Endothelial cell (in vitro differentiated cells): ENCODE measurements at regions not wholly inside any gene's neighbourhood (a gene's known extent, or its start where the extent isn't known, plus 50 kb on each side); places are given as distances from the start of the nearest gene placed in this dataset.

ENCODE experiments used
- DNase-seq: peaks from one replicate; pipeline ENCODE4 v3.0.0; 2021; ENCODE audit warnings: low spot score
- H3K27ac Mint-ChIP-seq: one replicate; pipeline ENCODE4 v1.8.0; 2021; ENCODE audit warnings: mixed read lengths, inconsistent platforms; ENCODE audit not compliant: unreplicated experiment
- H3K27me3 Mint-ChIP-seq: one replicate; pipeline ENCODE4 v1.8.0; 2021; ENCODE audit warnings: mild to moderate bottlenecking, moderate library complexity, mixed read lengths, inconsistent platforms; ENCODE audit not compliant: unreplicated experiment
- H3K36me3 Mint-ChIP-seq: one replicate; pipeline ENCODE4 v1.8.0; 2021; ENCODE audit warnings: mild to moderate bottlenecking, low read depth, mixed read lengths, inconsistent platforms; ENCODE audit not compliant: unreplicated experiment
- H3K4me1 Mint-ChIP-seq: one replicate; pipeline ENCODE4 v1.8.0; 2021; ENCODE audit warnings: mild to moderate bottlenecking, mixed read lengths, inconsistent platforms; ENCODE audit not compliant: unreplicated experiment
- H3K4me3 Mint-ChIP-seq: one replicate; pipeline ENCODE4 v1.8.0; 2021; ENCODE audit warnings: mild to moderate bottlenecking, mixed read lengths, inconsistent platforms; ENCODE audit not compliant: unreplicated experiment
- H3K9me3 Mint-ChIP-seq: one replicate; pipeline ENCODE4 v1.8.0; 2021; ENCODE audit warnings: mixed read lengths, inconsistent platforms; ENCODE audit not compliant: unreplicated experiment
- TF ChIP-seq, protein P1 (sequence below): fragments of 200-600 bp; sonication (generic); IDR thresholded peaks from one replicate; pipeline ENCODE4 v1.5.0; 2021; ENCODE audit warnings: antibody characterized with exemption; ENCODE audit not compliant: unreplicated experiment

DNA sequence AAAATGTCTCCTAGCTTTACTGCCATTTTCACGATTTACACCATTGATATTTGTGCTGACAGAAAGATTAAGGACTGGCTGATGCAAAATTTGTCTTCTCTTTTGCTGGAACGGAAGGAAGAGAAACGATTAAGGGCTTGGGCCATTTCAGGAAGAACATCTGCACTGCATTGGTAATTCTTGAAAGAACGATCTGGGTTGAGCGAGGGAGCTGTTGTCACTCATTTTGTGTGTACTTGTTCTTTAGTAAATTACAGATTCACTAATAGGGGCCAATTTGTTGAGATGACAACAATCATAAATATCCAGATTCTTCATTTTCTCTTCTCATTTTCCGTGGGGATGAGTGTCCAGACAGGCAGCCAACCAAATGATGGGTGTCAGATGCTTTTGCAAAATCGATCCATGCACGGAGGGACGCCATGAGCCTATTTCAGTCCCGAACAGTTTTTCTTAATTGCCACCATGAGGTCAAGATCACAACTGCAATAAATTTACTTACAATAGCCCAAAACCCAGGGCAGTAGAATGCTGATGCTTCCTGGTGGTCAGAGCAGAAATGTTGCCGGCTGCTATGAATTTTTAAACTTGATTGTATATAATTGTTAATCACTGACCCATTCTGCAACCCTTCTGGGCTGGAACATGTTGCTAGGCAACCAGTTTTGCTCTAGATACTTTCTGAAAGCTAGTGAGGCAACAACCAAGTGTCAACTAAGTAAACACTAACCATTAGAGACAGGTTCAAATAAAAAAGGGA, 132.4 kb upstream of the TIAM1 start:
- no peak overlapping the region for H3K4me3 Mint-ChIP-seq
- DNase-seq = no peak
- H3K36me3 Mint-ChIP-seq = peaks cover 16% of the 10 kb centered on the region
- H3K9me3 Mint-ChIP-seq = no peaks in the 10 kb centered on the region
- TF ChIP-seq, protein P1, sequence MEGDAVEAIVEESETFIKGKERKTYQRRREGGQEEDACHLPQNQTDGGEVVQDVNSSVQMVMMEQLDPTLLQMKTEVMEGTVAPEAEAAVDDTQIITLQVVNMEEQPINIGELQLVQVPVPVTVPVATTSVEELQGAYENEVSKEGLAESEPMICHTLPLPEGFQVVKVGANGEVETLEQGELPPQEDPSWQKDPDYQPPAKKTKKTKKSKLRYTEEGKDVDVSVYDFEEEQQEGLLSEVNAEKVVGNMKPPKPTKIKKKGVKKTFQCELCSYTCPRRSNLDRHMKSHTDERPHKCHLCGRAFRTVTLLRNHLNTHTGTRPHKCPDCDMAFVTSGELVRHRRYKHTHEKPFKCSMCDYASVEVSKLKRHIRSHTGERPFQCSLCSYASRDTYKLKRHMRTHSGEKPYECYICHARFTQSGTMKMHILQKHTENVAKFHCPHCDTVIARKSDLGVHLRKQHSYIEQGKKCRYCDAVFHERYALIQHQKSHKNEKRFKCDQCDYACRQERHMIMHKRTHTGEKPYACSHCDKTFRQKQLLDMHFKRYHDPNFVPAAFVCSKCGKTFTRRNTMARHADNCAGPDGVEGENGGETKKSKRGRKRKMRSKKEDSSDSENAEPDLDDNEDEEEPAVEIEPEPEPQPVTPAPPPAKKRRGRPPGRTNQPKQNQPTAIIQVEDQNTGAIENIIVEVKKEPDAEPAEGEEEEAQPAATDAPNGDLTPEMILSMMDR = no peak
- peaks cover 36% of the 10 kb centered on the region for H3K4me1 Mint-ChIP-seq
- H3K27ac Mint-ChIP-seq = no peak overlapping the region
- no peaks in the 10 kb centered on the region for H3K27me3 Mint-ChIP-seq

- TF ChIP-seq, protein P1 = no peak
- Mint-ChIP-seq H3K4me1 (peaks cover 36% of the 10 kb centered on the region), H3K9me3 (no peaks in the 10 kb centered on the region), H3K27ac (peak overlapping the region; percentile 12), H3K4me3 (no peak overlapping the region), H3K36me3 (peaks cover 15% of the 10 kb centered on the region), H3K27me3 (no peaks in the 10 kb centered on the region)
- DNase-seq = no peak
These were observed 131.2 kb upstream of the TIAM1 start for GRCh38 chr21:31475223-31475622.

DNA sequence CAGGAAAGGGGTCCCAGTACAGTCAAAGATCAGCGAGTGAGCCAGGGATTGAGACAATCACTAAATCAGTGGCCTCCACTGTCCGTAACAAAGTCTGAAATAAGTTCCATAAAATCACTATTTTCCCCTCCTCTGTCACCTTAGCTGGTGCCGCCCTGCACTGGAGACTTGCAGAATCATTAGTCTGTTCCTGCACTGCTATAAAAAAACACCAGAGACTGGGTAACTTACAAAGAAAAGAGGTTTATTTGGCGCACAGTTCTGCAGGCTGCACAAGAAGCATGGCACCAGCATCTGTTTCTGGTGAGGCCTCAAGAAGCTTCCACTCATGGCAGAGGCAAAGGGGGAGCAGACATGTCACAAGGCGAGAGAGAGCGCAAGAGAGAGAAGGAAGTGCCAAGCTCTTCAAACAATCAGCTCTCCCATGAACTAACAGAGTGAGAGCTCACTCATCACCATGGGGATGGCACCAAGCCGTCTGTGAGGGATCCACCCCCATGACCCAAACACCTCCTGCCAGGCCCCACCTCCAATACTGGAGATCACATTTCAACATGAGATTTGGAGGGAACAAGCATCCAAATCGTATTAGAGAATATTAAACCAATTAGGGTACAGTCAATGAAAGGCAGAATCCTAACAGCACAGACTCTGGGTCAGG, 129.8 kb upstream of the TIAM1 start:
- H3K9me3 Mint-ChIP-seq = no peaks in the 10 kb centered on the region
- H3K4me1 Mint-ChIP-seq = peaks cover 36% of the 10 kb centered on the region
- TF ChIP-seq, protein P1 = no peak
- peaks cover 15% of the 10 kb centered on the region for H3K36me3 Mint-ChIP-seq
- H3K4me3 Mint-ChIP-seq = no peak overlapping the region
- no peaks in the 10 kb centered on the region for H3K27me3 Mint-ChIP-seq
- no peak overlapping the region for H3K27ac Mint-ChIP-seq
- DNase-seq = no peak

DNA sequence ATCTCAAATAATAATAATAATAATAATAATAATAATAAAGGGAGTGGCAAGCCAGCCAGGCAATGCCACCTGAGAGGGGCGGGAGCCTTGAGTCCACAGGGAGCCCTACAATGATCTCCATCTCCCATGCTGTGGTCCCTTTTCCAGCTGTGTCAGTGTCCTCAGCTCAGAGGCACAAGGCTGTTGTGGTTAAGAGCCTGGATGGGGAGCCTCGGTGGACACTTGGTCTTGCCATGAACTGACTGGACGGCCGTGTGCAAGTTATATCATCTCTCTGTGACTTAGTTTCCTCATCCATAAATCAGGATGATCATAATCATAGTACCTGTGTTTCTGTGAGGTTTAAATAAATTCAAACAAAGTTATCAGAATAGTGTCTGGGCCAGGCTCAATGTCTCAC, 127.8 kb upstream of the TIAM1 start:
- Mint-ChIP-seq H3K27me3 (no peaks in the 10 kb centered on the region), H3K36me3 (peaks cover 15% of the 10 kb centered on the region), H3K9me3 (no peaks in the 10 kb centered on the region), H3K4me1 (peaks cover 26% of the 10 kb centered on the region), H3K4me3 (no peak overlapping the region), H3K27ac (peak overlapping the region; percentile 10)
- DNase-seq = no peak
- TF ChIP-seq, protein P1 = no peak
